IMR-90 (cell line): ENCODE measurements at regions not wholly inside any gene's neighbourhood (a gene's known extent, or its start where the extent isn't known, plus 50 kb on each side); places are given as distances from the start of the nearest gene placed in this dataset.

Experiments
- BHLHE40 ChIP-seq: fragments of 150-350 bp; IDR thresholded peaks from 2 replicates; pipeline ENCODE4 v1.6.1; 2016; ENCODE audit warnings: mild to moderate bottlenecking, low read depth, low read length
- CEBPB ChIP-seq: IDR thresholded peaks from 2 replicates; pipeline ENCODE4 v1.6.1; 2012; ENCODE audit warnings: low read depth, low read length, improper control_type of control experiment
- CHD1 ChIP-seq: IDR thresholded peaks from 2 replicates; pipeline ENCODE4 v1.6.1; 2012; ENCODE audit warnings: low read depth, low read length, improper control_type of control experiment
- ELK1 ChIP-seq: fragments of 150-350 bp; IDR thresholded peaks from 2 replicates; pipeline ENCODE4 v1.6.1; 2016; ENCODE audit warnings: low read depth, mild to moderate bottlenecking, low read length, moderate library complexity, borderline replicate concordance
- FOS ChIP-seq: fragments of 150-350 bp; IDR thresholded peaks from 2 replicates; pipeline ENCODE4 v1.6.1; 2016; ENCODE audit warnings: low read depth, low read length
- POLR2A ChIP-seq: IDR thresholded peaks from 2 replicates; pipeline ENCODE4 v1.6.1; 2012; ENCODE audit warnings: mild to moderate bottlenecking, low read depth, low read length
- RAD21 ChIP-seq: IDR thresholded peaks from 2 replicates; pipeline ENCODE4 v1.6.1; 2012; ENCODE audit warnings: low read length, improper control_type of control experiment
- RCOR1 ChIP-seq: IDR thresholded peaks from 2 replicates; pipeline ENCODE4 v1.6.1; 2012; ENCODE audit warnings: mild to moderate bottlenecking, low read length, improper control_type of control experiment; ENCODE audit not compliant: insufficient replicate concordance
- TF ChIP-seq, protein P1 (sequence below): conservative IDR thresholded peaks from 2 replicates; pipeline ENCODE4 v1.5.1; 2012; ENCODE audit warnings: mild to moderate bottlenecking, low read depth, low read length, improper control_type of control experiment

GRCh38 chr13:70736622-70737317 lies 628.5 kb upstream of the KLHL1 start:
- TF ChIP-seq, protein P1, sequence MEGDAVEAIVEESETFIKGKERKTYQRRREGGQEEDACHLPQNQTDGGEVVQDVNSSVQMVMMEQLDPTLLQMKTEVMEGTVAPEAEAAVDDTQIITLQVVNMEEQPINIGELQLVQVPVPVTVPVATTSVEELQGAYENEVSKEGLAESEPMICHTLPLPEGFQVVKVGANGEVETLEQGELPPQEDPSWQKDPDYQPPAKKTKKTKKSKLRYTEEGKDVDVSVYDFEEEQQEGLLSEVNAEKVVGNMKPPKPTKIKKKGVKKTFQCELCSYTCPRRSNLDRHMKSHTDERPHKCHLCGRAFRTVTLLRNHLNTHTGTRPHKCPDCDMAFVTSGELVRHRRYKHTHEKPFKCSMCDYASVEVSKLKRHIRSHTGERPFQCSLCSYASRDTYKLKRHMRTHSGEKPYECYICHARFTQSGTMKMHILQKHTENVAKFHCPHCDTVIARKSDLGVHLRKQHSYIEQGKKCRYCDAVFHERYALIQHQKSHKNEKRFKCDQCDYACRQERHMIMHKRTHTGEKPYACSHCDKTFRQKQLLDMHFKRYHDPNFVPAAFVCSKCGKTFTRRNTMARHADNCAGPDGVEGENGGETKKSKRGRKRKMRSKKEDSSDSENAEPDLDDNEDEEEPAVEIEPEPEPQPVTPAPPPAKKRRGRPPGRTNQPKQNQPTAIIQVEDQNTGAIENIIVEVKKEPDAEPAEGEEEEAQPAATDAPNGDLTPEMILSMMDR = no peak
- TF ChIP-seq CHD1 (no peak), ELK1 (no peak), FOS (no peak), POLR2A (no peak), BHLHE40 (no peak), RCOR1 (no peak), CEBPB (no peak), RAD21 (no peak)
